ENCODE measurements at regions not wholly inside any gene's neighbourhood (a gene's known extent, or its start where the extent isn't known, plus 50 kb on each side); places are given as distances from the start of the nearest gene placed in this dataset.

GRCh38 chr16:11464241-11464640, 119.0 kb downstream of the RMI2 start:
- TF ChIP-seq, protein P1, sequence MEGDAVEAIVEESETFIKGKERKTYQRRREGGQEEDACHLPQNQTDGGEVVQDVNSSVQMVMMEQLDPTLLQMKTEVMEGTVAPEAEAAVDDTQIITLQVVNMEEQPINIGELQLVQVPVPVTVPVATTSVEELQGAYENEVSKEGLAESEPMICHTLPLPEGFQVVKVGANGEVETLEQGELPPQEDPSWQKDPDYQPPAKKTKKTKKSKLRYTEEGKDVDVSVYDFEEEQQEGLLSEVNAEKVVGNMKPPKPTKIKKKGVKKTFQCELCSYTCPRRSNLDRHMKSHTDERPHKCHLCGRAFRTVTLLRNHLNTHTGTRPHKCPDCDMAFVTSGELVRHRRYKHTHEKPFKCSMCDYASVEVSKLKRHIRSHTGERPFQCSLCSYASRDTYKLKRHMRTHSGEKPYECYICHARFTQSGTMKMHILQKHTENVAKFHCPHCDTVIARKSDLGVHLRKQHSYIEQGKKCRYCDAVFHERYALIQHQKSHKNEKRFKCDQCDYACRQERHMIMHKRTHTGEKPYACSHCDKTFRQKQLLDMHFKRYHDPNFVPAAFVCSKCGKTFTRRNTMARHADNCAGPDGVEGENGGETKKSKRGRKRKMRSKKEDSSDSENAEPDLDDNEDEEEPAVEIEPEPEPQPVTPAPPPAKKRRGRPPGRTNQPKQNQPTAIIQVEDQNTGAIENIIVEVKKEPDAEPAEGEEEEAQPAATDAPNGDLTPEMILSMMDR (IDR thresholded peaks at IDR 0.05; ENCODE audit: low read depth, low read length): no peak

DNA sequence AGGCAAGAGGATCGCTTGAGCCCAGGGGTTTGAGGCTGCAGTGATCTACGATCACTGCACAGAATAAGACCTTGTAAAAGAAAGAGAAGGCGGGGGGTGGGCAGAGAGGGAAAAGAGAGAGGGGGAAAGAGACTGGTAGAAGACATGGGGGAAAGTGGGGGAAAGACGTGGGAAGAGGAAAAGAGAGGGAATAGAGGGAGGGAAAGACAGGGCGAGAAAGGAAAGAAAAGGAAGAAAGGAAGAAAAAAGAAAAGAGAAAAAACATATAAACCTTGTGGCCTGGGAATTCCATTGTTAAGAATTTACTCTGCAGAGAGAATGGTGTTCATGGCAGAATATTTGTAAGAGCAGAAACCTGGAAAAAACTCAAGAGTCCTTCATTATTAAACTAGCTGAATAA, 120.4 kb downstream of the RMI2 start:
- Histone ChIP-seq H3K36me3 (no peaks in the 10 kb centered on the region), H3K4me1 (no peaks in the 10 kb centered on the region), H3K9me3 (no peaks in the 10 kb centered on the region), H3K4me3 (ENCODE audit: low read depth, low read length) (no peak overlapping the region), H3K27me3 (no peaks in the 10 kb centered on the region)
- DNase-seq: no peak
- TF ChIP-seq, protein P1 (IDR thresholded peaks at IDR 0.05; ENCODE audit: low read depth, low read length): no peak

More at GRCh38 chr16:11464241-11464640, 119.0 kb downstream of the RMI2 start:
- no peaks in the 10 kb centered on the region for H3K4me1 ChIP-seq
- H3K4me3 ChIP-seq (ENCODE audit: low read depth, low read length): no peak overlapping the region
- DNase-seq: no peak
- H3K27me3 ChIP-seq: no peaks in the 10 kb centered on the region
- H3K36me3 ChIP-seq: no peaks in the 10 kb centered on the region
- H3K9me3 ChIP-seq: no peaks in the 10 kb centered on the region

DNA sequence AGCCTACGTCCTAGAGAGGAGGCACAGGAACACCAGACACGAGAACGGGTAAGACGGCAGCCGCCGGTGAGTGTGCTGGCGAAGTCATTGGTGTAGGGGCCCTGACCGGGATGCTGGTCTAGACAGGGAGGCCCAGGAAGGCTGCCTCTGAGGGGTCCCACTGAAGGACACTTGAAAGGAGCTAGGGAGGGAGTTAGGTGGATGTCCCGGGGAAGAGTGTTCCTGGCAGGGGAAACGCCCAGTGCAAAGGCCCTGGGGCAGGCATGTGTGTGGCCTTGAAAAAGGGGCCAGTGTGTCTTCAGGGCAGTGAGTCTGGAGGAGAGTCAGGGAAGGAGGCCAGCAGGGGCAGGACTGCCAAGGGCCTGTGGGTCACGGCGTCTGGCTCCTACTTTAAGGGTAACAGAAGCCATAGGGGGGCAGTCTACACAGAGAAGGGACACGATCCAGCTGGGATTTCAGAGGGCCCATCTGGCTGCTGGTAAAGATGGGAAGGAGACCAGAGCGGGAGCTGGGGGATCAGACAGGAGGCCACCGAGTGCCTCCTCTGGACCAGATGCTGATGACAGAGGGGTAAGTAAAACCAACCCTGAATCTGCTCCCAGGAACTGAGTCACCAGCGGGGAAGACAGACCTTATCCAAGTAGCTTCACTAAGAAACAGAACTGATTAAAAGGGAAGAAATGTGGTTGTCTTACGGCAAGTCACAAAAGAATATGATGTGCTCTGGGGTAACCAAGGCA, 115.9 kb downstream of the LITAF start:
- Histone ChIP-seq H3K27me3 (no peaks in the 10 kb centered on the region), H3K36me3 (no peaks in the 10 kb centered on the region), H3K4me1 (no peaks in the 10 kb centered on the region), H3K9me3 (no peaks in the 10 kb centered on the region), H3K4me3 (ENCODE audit: low read depth, low read length) (no peak overlapping the region)
- TF ChIP-seq, protein P1 (IDR thresholded peaks at IDR 0.05; ENCODE audit: low read depth, low read length): no peak
- DNase-seq: no peak

GRCh38 chr16:11471548-11471947, 115.2 kb downstream of the LITAF start:
- Histone ChIP-seq H3K9me3 (no peaks in the 10 kb centered on the region), H3K4me1 (no peaks in the 10 kb centered on the region), H3K27me3 (no peaks in the 10 kb centered on the region), H3K4me3 (ENCODE audit: low read depth, low read length) (no peak overlapping the region), H3K36me3 (no peaks in the 10 kb centered on the region)
- TF ChIP-seq, protein P1 (IDR thresholded peaks at IDR 0.05; ENCODE audit: low read depth, low read length): no peak
- no peak for DNase-seq

- no peaks in the 10 kb centered on the region for H3K4me1 ChIP-seq
- H3K4me3 ChIP-seq (ENCODE audit: low read depth, low read length): no peak overlapping the region
- H3K36me3 ChIP-seq: no peaks in the 10 kb centered on the region
- no peaks in the 10 kb centered on the region for H3K9me3 ChIP-seq
- DNase-seq: no peak
- no peaks in the 10 kb centered on the region for H3K27me3 ChIP-seq
- TF ChIP-seq, protein P1 (IDR thresholded peaks at IDR 0.05; ENCODE audit: low read depth, low read length): no peak
These were observed 114.3 kb downstream of the LITAF start for GRCh38 chr16:11472410-11472809.

DNA sequence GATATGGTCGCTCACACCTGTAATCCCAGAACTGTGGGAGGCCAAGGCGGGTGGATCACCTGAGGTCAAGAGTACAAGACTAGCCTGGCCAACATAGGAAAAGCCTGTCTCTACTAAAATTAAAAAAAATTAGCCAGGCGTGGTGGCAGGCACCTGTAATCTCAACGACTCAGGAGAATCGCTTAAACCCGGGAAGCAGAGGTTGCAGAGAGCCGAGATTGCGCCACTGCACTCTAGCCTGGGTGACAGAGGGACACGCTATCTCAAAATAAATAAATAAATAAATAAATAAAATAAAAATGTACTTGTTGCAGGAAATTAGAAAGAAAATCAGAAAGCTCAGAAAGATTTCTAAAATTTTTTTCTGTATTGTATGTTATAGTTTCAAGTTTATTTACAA, 113.9 kb downstream of the LITAF start:
- DNase-seq: no peak
- Histone ChIP-seq H3K27me3 (no peaks in the 10 kb centered on the region), H3K4me3 (ENCODE audit: low read depth, low read length) (no peak overlapping the region), H3K9me3 (no peaks in the 10 kb centered on the region), H3K36me3 (no peaks in the 10 kb centered on the region), H3K4me1 (no peaks in the 10 kb centered on the region)
- TF ChIP-seq, protein P1 (IDR thresholded peaks at IDR 0.05; ENCODE audit: low read depth, low read length): no peak
